GM12892 (cell line): ENCODE measurements at regions not wholly inside any gene's neighbourhood (a gene's known extent, or its start where the extent isn't known, plus 50 kb on each side); places are given as distances from the start of the nearest gene placed in this dataset.
"Not testable (repeated sequence)": the region's sequence is repeated elsewhere in the genome, so short reads cannot be mapped to it uniquely, and the experiment has no call there.

Source experiments
- POLR2A ChIP-seq: IDR thresholded peaks from 2 replicates; pipeline ENCODE4 v1.6.1; 2011; ENCODE audit warnings: low read depth, low read length, control low read depth
- POLR2AphosphoS5 ChIP-seq: IDR thresholded peaks from 2 replicates; pipeline ENCODE4 v1.6.1; 2011; ENCODE audit warnings: low read depth, low read length, control low read depth

GRCh38 chr16:88250381-88250780 lies 132.4 kb upstream of the ZNF469 start:
- TF ChIP-seq POLR2AphosphoS5, POLR2A: not testable (repeated sequence)
